ENCODE measurements at regions not wholly inside any gene's neighbourhood (a gene's known extent, or its start where the extent isn't known, plus 50 kb on each side); places are given as distances from the start of the nearest gene placed in this dataset.
"Not testable (repeated sequence)": the region's sequence is repeated elsewhere in the genome, so short reads cannot be mapped to it uniquely, and the experiment has no call there.

DNA sequence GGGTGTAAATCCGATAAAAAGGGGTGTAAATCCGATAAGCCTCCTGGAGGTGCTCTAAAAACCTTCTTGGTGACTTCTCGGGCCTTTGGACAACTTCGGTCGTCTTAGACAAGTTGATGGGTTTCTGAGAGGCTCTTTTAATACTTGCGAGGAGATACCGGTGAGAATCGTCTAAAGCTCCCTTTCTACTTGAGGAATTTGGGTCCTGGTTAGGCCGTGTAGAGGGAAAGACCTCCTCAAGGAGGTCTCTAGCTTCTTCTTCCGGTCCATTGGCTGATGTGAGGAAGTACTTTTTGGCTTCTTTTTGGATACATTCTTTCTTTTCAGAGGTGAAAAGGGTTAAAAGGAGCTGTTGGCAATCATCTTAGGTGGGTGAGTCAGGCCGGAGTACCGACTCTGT, 128.5 kb downstream of the ART5 start:
- DNase-seq: not testable (repeated sequence)

GRCh38 chr11:3512751-3513150, 129.0 kb downstream of the ART5 start:
- not testable (repeated sequence) for DNase-seq

- DNase-seq: not testable (repeated sequence)
Measured at GRCh38 chr11:3512133-3512703, 129.6 kb downstream of the ART5 start.

- DNase-seq: not testable (repeated sequence)
Measured at GRCh38 chr11:3511416-3512132, 130.2 kb downstream of the ART5 start.

GRCh38 chr11:3509563-3509962, 130.6 kb upstream of the ZNF195 start:
- not testable (repeated sequence) for DNase-seq

GRCh38 chr11:3499198-3499597, 120.3 kb upstream of the ZNF195 start:
- DNase-seq: not testable (repeated sequence)

DNA sequence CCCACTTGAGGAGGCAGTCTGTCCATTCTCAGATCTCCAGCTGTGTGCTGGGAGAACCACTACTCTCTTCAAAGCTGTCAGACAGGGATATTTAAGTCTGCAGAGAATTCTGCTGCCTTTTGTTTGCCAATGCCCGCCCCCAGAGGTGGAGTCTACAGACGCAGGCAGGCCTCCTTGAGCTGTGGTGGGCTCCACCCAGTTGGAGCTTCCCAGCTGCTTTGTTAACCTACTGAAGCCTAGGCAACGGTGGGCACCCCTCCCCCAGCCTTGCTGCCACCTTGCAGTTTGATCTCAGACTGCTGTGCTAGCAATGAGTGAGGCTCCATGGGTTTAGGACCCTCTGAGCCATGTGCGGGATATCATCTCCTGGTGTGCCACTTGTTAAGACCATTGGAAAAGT, 119.4 kb upstream of the ZNF195 start:
- DNase-seq: not testable (repeated sequence)

- not testable (repeated sequence) for DNase-seq
Measured at GRCh38 chr11:3493152-3493551, 114.2 kb upstream of the ZNF195 start.

DNA sequence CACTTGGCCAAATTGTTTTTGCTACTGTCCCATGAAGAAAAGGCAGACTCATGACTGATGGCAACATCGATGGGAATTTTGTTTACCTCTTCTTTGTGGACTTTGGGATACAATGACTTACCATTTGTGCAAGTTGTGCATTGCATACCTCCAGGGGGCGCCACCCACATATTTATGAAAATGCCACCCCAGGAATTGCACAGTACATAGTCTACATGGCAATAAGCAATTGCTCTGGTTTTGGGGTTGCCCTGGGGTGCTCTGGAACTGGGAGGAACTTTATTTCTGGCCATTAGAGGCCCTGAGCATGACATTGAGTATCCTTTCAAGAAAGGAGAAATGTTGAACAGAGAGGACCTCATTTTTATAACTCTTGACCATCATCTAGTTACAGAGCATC, 109.1 kb upstream of the ZNF195 start:
- DNase-seq: not testable (repeated sequence)

DNA sequence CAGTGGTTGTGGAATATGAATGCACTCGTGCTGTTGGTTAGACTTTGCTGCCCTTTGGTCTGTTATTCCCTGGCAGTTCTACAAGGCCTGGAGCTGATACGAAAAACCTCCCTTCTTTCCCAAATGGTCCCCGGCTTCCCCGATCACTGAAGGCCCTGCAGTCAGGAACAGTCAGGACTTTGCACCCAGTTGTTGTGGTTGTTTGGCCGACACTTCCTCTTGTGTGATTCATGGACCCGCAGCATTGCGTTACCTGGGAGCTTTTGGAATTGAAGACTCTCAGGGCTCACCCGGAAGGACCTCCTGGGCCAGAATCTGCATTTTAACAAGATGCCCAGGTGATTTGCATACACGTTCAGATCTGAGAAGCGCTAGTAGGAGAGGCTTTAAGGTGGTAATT, 106.8 kb upstream of the ZNF195 start:
- DNase-seq: not testable (repeated sequence)

GRCh38 chr11:3476937-3477885, 98.3 kb upstream of the ZNF195 start:
- not testable (repeated sequence) for DNase-seq

DNA sequence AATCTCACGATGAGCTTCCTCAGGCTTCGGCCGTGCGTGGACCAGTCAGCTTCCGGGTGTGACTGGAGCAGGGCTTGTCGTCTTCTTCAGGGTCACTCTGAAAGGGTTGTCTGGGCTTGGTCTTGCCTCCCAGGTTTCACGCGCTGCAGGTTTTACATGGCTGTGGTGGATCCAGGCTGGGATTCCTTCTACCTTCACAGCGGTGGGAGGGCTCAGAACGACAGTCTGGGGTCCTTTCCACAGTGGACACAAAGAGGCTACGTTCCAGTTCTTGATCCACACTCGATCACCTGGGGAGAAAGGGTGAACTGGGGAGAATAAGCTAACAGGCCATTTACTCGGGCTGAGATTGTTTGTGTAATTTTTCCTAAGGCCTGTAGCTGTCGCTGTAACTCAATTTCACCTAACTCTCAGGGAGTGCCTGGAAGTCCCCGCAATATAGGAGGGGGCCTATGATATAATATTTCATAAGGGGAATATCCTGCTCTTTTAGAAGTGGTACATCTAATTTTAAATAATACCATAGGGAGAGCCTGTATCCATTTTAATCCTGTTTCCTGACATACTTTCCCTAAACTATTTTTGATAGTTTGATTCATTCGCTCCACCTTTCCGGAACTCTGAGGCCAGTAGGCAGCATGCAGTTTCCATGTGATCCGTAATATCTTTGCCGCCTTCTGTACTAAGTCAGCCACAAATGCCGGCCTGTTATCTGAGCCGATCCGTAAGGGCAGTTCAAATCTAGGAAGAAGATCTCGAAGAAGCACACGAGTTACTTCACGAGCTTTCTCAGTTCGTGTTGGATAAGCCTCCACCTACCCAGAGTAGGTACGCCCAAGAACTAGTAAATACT, 97.4 kb upstream of the ZNF195 start:
- DNase-seq: not testable (repeated sequence)

GRCh38 chr11:3468963-3469362, 90.0 kb upstream of the ZNF195 start:
- not testable (repeated sequence) for DNase-seq

DNA sequence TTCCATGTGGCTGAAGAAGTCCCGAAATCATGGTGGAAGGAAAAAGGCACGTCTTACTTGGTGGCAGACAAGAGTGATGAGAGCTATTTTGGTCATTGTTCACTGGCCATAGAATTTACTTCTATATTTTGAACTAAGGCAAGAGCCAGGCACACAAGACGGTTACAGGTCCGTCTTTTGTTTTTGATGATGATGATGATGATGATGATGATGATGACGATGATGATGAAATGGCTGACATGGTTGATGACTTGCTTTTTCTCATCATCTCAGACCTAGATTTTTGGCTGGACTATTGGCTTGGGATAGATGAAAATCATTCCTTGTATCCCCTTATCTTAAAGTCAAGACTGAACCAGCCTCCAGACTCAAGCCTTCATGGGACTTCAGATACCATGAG, 88.7 kb upstream of the ZNF195 start:
- DNase-seq: not testable (repeated sequence)

GRCh38 chr11:3455666-3456065, 76.7 kb upstream of the ZNF195 start:
- DNase-seq: not testable (repeated sequence)

DNA sequence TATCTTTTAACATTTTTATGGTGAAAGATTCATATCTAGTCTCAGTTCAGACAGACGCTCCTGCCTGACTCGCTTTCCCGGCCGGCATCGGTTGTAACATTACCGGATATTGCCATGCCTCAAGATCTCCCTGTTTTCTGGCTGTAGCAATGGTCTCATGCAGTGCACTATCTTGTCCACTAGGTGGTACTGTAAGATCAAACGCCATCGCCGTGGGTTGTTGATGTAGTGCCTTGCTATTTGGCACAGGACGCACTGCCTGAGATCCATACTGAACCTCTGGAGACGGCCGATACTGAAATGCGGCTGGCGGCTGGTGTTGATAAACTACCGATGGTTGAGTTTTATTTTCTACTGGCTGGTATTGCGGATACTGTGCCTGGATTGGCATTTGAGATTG, 75.9 kb upstream of the ZNF195 start:
- peak; percentile 47 for DNase-seq

DNA sequence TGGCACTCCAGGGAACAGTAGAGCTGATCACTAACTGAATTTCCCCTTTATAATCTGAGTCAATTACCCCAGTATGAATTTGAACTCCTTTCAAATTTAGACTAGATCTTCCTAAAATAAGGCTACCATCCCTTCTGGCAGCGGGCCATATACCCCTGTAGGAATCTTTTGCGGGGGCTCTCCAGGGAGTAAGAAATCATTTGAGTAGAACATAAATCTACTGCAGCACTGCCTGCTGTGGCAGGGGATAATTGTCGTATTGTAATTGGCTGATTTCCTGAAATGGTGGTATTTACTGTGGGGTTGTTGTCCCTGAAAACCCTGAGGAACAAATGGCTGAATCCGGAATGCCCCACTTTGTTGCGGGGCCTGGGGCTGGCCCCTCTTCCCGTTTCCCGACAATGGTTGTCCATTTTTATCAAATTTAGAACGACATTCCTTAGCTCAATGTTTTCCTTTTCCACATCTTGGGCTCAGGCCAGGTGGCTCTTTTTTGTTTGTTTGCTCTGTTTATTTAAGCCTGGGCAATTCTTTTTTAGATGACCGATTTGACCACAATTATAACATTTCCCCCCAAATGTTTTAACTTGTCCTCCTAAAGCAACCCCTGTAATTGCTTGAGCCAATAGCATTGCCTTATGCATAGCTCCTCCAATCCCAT, 74.8 kb upstream of the ZNF195 start:
- not testable (repeated sequence) for DNase-seq

- not testable (repeated sequence) for DNase-seq
Measured at GRCh38 chr11:3450822-3451221, 71.9 kb upstream of the ZNF195 start.

DNA sequence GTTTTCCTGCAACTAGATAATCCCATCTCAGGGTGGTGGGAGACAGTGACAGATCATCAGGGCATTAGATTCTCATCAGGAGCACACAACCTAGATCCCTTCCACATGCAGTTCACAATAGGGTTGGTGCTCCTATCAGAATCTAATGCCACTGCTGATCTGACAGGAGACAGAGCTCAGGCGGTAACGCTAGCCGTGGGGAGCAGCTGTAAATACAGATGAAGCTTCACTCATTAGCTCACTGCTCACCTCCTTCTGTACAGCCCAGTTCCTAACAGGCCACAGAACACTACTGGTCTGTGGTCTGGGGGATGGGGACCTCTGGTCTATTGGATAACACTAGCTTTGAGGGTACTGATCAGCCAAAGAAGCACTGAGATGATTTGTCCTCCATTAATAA, 66.6 kb upstream of the ZNF195 start:
- DNase-seq: not testable (repeated sequence)

DNA sequence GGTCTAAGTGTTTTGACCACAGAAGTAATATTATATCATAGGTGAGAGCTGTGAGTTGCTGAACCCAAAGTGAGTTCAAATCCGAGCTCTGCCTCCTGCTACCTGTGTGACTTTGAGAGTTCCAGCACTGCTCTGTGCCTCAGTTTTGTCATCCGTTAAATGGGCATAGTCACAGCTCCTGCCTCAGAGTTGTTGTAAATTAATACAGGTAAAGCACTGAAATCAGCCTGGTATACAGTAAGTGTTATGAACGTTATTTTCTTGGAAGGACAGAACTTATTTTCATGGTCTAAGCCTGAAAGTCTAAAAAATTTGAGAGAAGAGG, 65.4 kb upstream of the ZNF195 start:
- not testable (repeated sequence) for DNase-seq

DNA sequence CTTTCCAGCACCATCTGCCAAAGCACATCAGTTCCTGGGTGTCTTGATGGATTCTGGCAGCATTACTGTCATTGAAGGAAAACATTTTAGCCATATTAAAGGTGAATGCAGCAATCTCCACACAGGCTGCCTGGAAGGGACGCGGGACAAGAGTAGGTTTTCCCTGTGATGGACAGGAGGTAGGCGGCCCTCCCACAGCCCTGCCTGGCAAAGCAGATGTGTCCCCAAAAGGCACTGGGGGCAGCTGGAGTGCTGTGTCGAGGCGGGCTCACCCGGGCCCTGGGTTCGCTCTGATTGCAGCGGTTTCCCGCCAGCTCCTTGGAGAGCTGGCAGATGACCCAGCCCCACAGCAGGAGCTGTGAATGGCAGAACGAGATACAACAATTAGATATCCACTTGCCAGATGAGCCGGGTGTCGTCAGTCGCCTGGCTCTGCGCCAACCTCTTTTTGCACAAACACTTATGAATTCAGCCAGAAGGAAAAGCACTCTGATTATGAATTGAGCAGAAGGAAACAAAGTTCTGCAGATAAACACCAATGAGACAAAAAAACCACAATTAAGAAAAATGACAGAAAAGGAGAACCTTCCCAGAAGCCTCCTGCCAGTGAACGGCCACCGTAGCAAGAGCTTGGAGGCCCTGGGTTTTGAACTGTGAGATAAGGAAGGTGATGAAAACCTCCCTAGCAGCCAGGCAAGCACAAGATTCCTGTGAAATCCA, 64.9 kb upstream of the ZNF195 start:
- DNase-seq: not testable (repeated sequence)
